SK-N-SH treated with all-trans-retinoic acid at 6 μM for 48 hours (cell line): ENCODE measurements at regions not wholly inside any gene's neighbourhood (a gene's known extent, or its start where the extent isn't known, plus 50 kb on each side); places are given as distances from the start of the nearest gene placed in this dataset.
"Not testable (repeated sequence)": the region's sequence is repeated elsewhere in the genome, so short reads cannot be mapped to it uniquely, and the experiment has no call there.

Experiments used
- ATAC-seq: fragments of 200-7000 bp; cut with Tn5 transposase; 3 replicates; pipeline ENCODE4 v1.9.1; 2020; ENCODE audit warnings: mild to moderate bottlenecking, moderate library complexity
- ARNTL ChIP-seq: fragments of 450-650 bp; formaldehyde crosslinking; IDR thresholded peaks from 2 replicates; pipeline ENCODE4 v1.5.0; 2020; ENCODE audit warnings: low read depth, mild to moderate bottlenecking, moderate library complexity, borderline replicate concordance
- BACH2 ChIP-seq: fragments of 250-450 bp; sonication (Bioruptor Pico); IDR thresholded peaks from 2 replicates; pipeline ENCODE4 v1.9.0; 2021; ENCODE audit warnings: mild to moderate bottlenecking, borderline replicate concordance
- CSDC2 ChIP-seq: fragments of 250-450 bp; sonication (Bioruptor Pico); IDR thresholded peaks from 2 replicates; pipeline ENCODE4 v1.5.0; 2020; ENCODE audit warnings: mild to moderate bottlenecking, moderate library complexity
- CSRNP3 ChIP-seq: fragments of 250-450 bp; sonication (Bioruptor Pico); IDR thresholded peaks from 2 replicates; pipeline ENCODE4 v1.5.1; 2021; ENCODE audit warnings: mild to moderate bottlenecking, moderate library complexity
- ESRRG ChIP-seq: fragments of 250-450 bp; sonication (Bioruptor Pico); IDR thresholded peaks from 2 replicates; pipeline ENCODE4 v1.6.1; 2021; ENCODE audit warnings: mild to moderate bottlenecking
- GLIS3 ChIP-seq: fragments of 250-450 bp; sonication (Bioruptor Pico); IDR thresholded peaks from 2 replicates; pipeline ENCODE4 v1.5.0; 2020; ENCODE audit warnings: mild to moderate bottlenecking, moderate library complexity
- OSR1 ChIP-seq: fragments of 250-450 bp; sonication (Bioruptor Pico); IDR thresholded peaks from 2 replicates; pipeline ENCODE4 v1.8.0; 2022; ENCODE audit warnings: moderate library complexity, mild to moderate bottlenecking, inconsistent platforms
- POU6F1 ChIP-seq: fragments of 250-450 bp; sonication (Bioruptor Pico); IDR thresholded peaks from 2 replicates; pipeline ENCODE4 v1.8.0; 2021; ENCODE audit warnings: low read depth, mild to moderate bottlenecking, moderate library complexity, borderline replicate concordance
- PPARA ChIP-seq: fragments of 250-450 bp; sonication (Bioruptor Pico); IDR thresholded peaks from 2 replicates; pipeline ENCODE4 v1.5.0; 2020; ENCODE audit warnings: mild to moderate bottlenecking, borderline replicate concordance
- RARB ChIP-seq: fragments of 250-450 bp; sonication (Bioruptor Pico); IDR thresholded peaks from 2 replicates; pipeline ENCODE4 v1.8.0; 2021; ENCODE audit warnings: mild to moderate bottlenecking, moderate library complexity
- SNAI2 ChIP-seq: fragments of 250-450 bp; sonication (Bioruptor Pico); IDR thresholded peaks from 2 replicates; pipeline ENCODE4 v1.5.0; 2020; ENCODE audit warnings: mild to moderate bottlenecking, moderate library complexity
- TCF4 ChIP-seq: fragments of 250-450 bp; sonication (Bioruptor Pico); IDR thresholded peaks from 2 replicates; pipeline ENCODE4 v1.8.0; 2021; ENCODE audit warnings: mild to moderate bottlenecking, moderate library complexity, borderline replicate concordance
- TOX ChIP-seq: fragments of 250-450 bp; sonication (Bioruptor Pico); IDR thresholded peaks from 2 replicates; pipeline ENCODE4 v1.8.0; 2021; ENCODE audit warnings: mild to moderate bottlenecking, moderate library complexity, borderline replicate concordance
- ZC3H10 ChIP-seq: fragments of 250-450 bp; sonication (Bioruptor Pico); IDR thresholded peaks from 2 replicates; pipeline ENCODE4 v1.5.1; 2021; ENCODE audit warnings: mild to moderate bottlenecking, moderate library complexity
- ZFP3 ChIP-seq: fragments of 250-450 bp; sonication (Bioruptor Pico); IDR thresholded peaks from 2 replicates; pipeline ENCODE4 v1.5.0; 2020; ENCODE audit warnings: mild to moderate bottlenecking, moderate library complexity
- ZFP30 ChIP-seq: fragments of 450-650 bp; formaldehyde crosslinking; IDR thresholded peaks from 2 replicates; pipeline ENCODE4 v1.5.0; 2022; ENCODE audit warnings: mild to moderate bottlenecking, moderate library complexity
- ZNF565 ChIP-seq: fragments of 450-650 bp; formaldehyde crosslinking; conservative IDR thresholded peaks from 2 replicates; pipeline ENCODE4 v1.5.0; 2020; ENCODE audit warnings: low read depth, mild to moderate bottlenecking, moderate library complexity
- ZNF70 ChIP-seq: fragments of 450-650 bp; formaldehyde crosslinking; IDR thresholded peaks from 2 replicates; pipeline ENCODE4 v1.5.0; 2020; ENCODE audit warnings: mild to moderate bottlenecking, moderate library complexity
- TF ChIP-seq, protein P1 (sequence below): fragments of 250-450 bp; sonication (Bioruptor Pico); IDR thresholded peaks from 2 replicates; pipeline ENCODE4 v1.5.0; 2020; ENCODE audit warnings: mild to moderate bottlenecking, moderate library complexity
- TF ChIP-seq, protein P2 (sequence below): fragments of 250-450 bp; sonication (Bioruptor Pico); IDR thresholded peaks from 2 replicates; pipeline ENCODE4 v1.8.0; 2020; ENCODE audit warnings: mild to moderate bottlenecking, moderate library complexity, borderline replicate concordance

- ATAC-seq: no peak
- TF ChIP-seq RARB: no peak
- TF ChIP-seq ESRRG: no peak
- no peak for TF ChIP-seq TOX (CRISPR knock-in tag)
- TF ChIP-seq ZNF70 (CRISPR knock-in tag): no peak
- no peak for TF ChIP-seq ZFP3 (CRISPR knock-in tag)
- no peak for TF ChIP-seq ZFP30 (CRISPR knock-in tag)
- TF ChIP-seq, protein P1, sequence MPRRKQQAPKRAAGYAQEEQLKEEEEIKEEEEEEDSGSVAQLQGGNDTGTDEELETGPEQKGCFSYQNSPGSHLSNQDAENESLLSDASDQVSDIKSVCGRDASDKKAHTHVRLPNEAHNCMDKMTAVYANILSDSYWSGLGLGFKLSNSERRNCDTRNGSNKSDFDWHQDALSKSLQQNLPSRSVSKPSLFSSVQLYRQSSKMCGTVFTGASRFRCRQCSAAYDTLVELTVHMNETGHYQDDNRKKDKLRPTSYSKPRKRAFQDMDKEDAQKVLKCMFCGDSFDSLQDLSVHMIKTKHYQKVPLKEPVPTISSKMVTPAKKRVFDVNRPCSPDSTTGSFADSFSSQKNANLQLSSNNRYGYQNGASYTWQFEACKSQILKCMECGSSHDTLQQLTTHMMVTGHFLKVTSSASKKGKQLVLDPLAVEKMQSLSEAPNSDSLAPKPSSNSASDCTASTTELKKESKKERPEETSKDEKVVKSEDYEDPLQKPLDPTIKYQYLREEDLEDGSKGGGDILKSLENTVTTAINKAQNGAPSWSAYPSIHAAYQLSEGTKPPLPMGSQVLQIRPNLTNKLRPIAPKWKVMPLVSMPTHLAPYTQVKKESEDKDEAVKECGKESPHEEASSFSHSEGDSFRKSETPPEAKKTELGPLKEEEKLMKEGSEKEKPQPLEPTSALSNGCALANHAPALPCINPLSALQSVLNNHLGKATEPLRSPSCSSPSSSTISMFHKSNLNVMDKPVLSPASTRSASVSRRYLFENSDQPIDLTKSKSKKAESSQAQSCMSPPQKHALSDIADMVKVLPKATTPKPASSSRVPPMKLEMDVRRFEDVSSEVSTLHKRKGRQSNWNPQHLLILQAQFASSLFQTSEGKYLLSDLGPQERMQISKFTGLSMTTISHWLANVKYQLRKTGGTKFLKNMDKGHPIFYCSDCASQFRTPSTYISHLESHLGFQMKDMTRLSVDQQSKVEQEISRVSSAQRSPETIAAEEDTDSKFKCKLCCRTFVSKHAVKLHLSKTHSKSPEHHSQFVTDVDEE (CRISPR knock-in tag): no peak
- no peak for TF ChIP-seq ARNTL
- TF ChIP-seq ZC3H10: no peak
- TF ChIP-seq TCF4 (CRISPR knock-in tag): no peak
- no peak for TF ChIP-seq CSRNP3 (CRISPR knock-in tag)
- TF ChIP-seq SNAI2 (CRISPR knock-in tag): no peak
- TF ChIP-seq ZNF565 (CRISPR knock-in tag): no peak
Measured at GRCh38 chrX:27241981-27242380, 221.2 kb downstream of the PPP4R3C start.

- not testable (repeated sequence) for ATAC-seq
Measured at GRCh38 chrX:27240042-27240441, 223.1 kb downstream of the PPP4R3C start.

GRCh38 chrX:27236681-27237080 is 226.5 kb downstream of the PPP4R3C start:
- no peak for ATAC-seq
- TF ChIP-seq CSDC2 (CRISPR knock-in tag): no peak
- TF ChIP-seq ARNTL: no peak
- TF ChIP-seq BACH2: no peak
- TF ChIP-seq SNAI2 (CRISPR knock-in tag): no peak
- no peak for TF ChIP-seq TOX (CRISPR knock-in tag)
- no peak for TF ChIP-seq ZC3H10
- no peak for TF ChIP-seq OSR1

GRCh38 chrX:27229721-27230120 is 233.4 kb downstream of the PPP4R3C start:
- TF ChIP-seq ZFP3 (CRISPR knock-in tag): no peak
- no peak for TF ChIP-seq ZNF565 (CRISPR knock-in tag)
- no peak for TF ChIP-seq GLIS3 (CRISPR knock-in tag)
- TF ChIP-seq TCF4 (CRISPR knock-in tag): no peak
- no peak for ATAC-seq

GRCh38 chrX:27222661-27223060 is 240.5 kb downstream of the PPP4R3C start:
- no peak for TF ChIP-seq ZFP3 (CRISPR knock-in tag)
- TF ChIP-seq SNAI2 (CRISPR knock-in tag): no peak
- TF ChIP-seq, protein P1 (CRISPR knock-in tag): no peak
- TF ChIP-seq POU6F1 (CRISPR knock-in tag): no peak
- no peak for TF ChIP-seq TOX (CRISPR knock-in tag)
- no peak for TF ChIP-seq CSDC2 (CRISPR knock-in tag)
- no peak for TF ChIP-seq GLIS3 (CRISPR knock-in tag)
- TF ChIP-seq, protein P2, sequence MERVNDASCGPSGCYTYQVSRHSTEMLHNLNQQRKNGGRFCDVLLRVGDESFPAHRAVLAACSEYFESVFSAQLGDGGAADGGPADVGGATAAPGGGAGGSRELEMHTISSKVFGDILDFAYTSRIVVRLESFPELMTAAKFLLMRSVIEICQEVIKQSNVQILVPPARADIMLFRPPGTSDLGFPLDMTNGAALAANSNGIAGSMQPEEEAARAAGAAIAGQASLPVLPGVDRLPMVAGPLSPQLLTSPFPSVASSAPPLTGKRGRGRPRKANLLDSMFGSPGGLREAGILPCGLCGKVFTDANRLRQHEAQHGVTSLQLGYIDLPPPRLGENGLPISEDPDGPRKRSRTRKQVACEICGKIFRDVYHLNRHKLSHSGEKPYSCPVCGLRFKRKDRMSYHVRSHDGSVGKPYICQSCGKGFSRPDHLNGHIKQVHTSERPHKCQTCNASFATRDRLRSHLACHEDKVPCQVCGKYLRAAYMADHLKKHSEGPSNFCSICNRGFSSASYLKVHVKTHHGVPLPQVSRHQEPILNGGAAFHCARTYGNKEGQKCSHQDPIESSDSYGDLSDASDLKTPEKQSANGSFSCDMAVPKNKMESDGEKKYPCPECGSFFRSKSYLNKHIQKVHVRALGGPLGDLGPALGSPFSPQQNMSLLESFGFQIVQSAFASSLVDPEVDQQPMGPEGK: no peak
- TF ChIP-seq ZNF70 (CRISPR knock-in tag): no peak
- no peak for TF ChIP-seq ZC3H10
- TF ChIP-seq TCF4 (CRISPR knock-in tag): no peak
- no peak for TF ChIP-seq ZNF565 (CRISPR knock-in tag)
- TF ChIP-seq RARB: no peak
- no peak for TF ChIP-seq CSRNP3 (CRISPR knock-in tag)
- TF ChIP-seq PPARA: no peak
- TF ChIP-seq OSR1: no peak
- no peak for ATAC-seq
